GM19468 (cell line): ENCODE measurements at regions not wholly inside any gene's neighbourhood (a gene's known extent, or its start where the extent isn't known, plus 50 kb on each side); places are given as distances from the start of the nearest gene placed in this dataset.

Experiments
- ATAC-seq: cut with Tn5 transposase; IDR thresholded peaks from one replicate; pipeline ENCODE4 v1.9.1; 2021; ENCODE audit warnings: mild to moderate bottlenecking, moderate library complexity, moderate number of reproducible peaks; ENCODE audit not compliant: unreplicated experiment; ENCODE audit errors: extremely low read depth

- no peak for ATAC-seq
Observed at GRCh38 chr4:181234951-181235680, 1008.1 kb upstream of the TENM3 start.

GRCh38 chr4:181245326-181245725 is 997.9 kb upstream of the TENM3 start:
- no peak for ATAC-seq

- ATAC-seq = no peak
Observed at GRCh38 chr4:181249031-181249430, 994.2 kb upstream of the TENM3 start.

GRCh38 chr4:181254771-181255170 is 988.4 kb upstream of the TENM3 start:
- no peak for ATAC-seq

GRCh38 chr4:181258569-181258968 is 984.6 kb upstream of the TENM3 start:
- ATAC-seq = no peak

GRCh38 chr4:181259081-181259709 is 984.0 kb upstream of the TENM3 start:
- ATAC-seq = no peak

- ATAC-seq = no peak
Observed at GRCh38 chr4:181261279-181261678, 981.9 kb upstream of the TENM3 start.

GRCh38 chr4:181264893-181265292 is 978.3 kb upstream of the TENM3 start:
- ATAC-seq = no peak

- no peak for ATAC-seq
Observed at GRCh38 chr4:181265370-181265769, 977.8 kb upstream of the TENM3 start.

- no peak for ATAC-seq
Observed at GRCh38 chr4:181271116-181271640, 972.0 kb upstream of the TENM3 start.

GRCh38 chr4:181272422-181272821 is 970.8 kb upstream of the TENM3 start:
- no peak for ATAC-seq

- ATAC-seq = no peak
Observed at GRCh38 chr4:181278941-181279340, 964.3 kb upstream of the TENM3 start.

GRCh38 chr4:181281451-181281850 is 961.8 kb upstream of the TENM3 start:
- ATAC-seq = no peak

- no peak for ATAC-seq
Observed at GRCh38 chr4:181289198-181289597, 954.0 kb upstream of the TENM3 start.

- no peak for ATAC-seq
Observed at GRCh38 chr4:181291615-181292014, 951.6 kb upstream of the TENM3 start.

- ATAC-seq = no peak
Observed at GRCh38 chr4:181293014-181293413, 950.2 kb upstream of the TENM3 start.

GRCh38 chr4:181293541-181293940 is 949.7 kb upstream of the TENM3 start:
- ATAC-seq = no peak

GRCh38 chr4:181294421-181294820 is 948.8 kb upstream of the TENM3 start:
- ATAC-seq = no peak

- ATAC-seq = no peak
Observed at GRCh38 chr4:181301735-181302710, 941.2 kb upstream of the TENM3 start.

- ATAC-seq = no peak
Observed at GRCh38 chr4:181307824-181308223, 935.4 kb upstream of the TENM3 start.
